ENCODE measurements at regions not wholly inside any gene's neighbourhood (a gene's known extent, or its start where the extent isn't known, plus 50 kb on each side); places are given as distances from the start of the nearest gene placed in this dataset.

- TF ChIP-seq, protein P1, sequence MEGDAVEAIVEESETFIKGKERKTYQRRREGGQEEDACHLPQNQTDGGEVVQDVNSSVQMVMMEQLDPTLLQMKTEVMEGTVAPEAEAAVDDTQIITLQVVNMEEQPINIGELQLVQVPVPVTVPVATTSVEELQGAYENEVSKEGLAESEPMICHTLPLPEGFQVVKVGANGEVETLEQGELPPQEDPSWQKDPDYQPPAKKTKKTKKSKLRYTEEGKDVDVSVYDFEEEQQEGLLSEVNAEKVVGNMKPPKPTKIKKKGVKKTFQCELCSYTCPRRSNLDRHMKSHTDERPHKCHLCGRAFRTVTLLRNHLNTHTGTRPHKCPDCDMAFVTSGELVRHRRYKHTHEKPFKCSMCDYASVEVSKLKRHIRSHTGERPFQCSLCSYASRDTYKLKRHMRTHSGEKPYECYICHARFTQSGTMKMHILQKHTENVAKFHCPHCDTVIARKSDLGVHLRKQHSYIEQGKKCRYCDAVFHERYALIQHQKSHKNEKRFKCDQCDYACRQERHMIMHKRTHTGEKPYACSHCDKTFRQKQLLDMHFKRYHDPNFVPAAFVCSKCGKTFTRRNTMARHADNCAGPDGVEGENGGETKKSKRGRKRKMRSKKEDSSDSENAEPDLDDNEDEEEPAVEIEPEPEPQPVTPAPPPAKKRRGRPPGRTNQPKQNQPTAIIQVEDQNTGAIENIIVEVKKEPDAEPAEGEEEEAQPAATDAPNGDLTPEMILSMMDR (IDR thresholded peaks at IDR 0.05; ENCODE audit: low read depth, low read length, missing input control): no peak
- TF ChIP-seq MAX (IDR thresholded peaks at IDR 0.05): no peak
- TF ChIP-seq ZBTB33 (IDR thresholded peaks at IDR 0.05): no peak
- TF ChIP-seq, protein P2, sequence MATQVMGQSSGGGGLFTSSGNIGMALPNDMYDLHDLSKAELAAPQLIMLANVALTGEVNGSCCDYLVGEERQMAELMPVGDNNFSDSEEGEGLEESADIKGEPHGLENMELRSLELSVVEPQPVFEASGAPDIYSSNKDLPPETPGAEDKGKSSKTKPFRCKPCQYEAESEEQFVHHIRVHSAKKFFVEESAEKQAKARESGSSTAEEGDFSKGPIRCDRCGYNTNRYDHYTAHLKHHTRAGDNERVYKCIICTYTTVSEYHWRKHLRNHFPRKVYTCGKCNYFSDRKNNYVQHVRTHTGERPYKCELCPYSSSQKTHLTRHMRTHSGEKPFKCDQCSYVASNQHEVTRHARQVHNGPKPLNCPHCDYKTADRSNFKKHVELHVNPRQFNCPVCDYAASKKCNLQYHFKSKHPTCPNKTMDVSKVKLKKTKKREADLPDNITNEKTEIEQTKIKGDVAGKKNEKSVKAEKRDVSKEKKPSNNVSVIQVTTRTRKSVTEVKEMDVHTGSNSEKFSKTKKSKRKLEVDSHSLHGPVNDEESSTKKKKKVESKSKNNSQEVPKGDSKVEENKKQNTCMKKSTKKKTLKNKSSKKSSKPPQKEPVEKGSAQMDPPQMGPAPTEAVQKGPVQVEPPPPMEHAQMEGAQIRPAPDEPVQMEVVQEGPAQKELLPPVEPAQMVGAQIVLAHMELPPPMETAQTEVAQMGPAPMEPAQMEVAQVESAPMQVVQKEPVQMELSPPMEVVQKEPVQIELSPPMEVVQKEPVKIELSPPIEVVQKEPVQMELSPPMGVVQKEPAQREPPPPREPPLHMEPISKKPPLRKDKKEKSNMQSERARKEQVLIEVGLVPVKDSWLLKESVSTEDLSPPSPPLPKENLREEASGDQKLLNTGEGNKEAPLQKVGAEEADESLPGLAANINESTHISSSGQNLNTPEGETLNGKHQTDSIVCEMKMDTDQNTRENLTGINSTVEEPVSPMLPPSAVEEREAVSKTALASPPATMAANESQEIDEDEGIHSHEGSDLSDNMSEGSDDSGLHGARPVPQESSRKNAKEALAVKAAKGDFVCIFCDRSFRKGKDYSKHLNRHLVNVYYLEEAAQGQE (IDR thresholded peaks at IDR 0.05): no peak
- TF ChIP-seq RAD21 (IDR thresholded peaks at IDR 0.05): no peak
- TF ChIP-seq YY1 (IDR thresholded peaks at IDR 0.05): no peak
- no peak for TF ChIP-seq SP1 (IDR thresholded peaks at IDR 0.05)
- TF ChIP-seq EGR1 (IDR thresholded peaks at IDR 0.05; ENCODE audit: low read depth in 2 of 2): no peak
Observed at GRCh38 chr2:3132966-3133365, 244.7 kb downstream of the EIPR1 start.

Data from liver (tissue), 3 donors.